SH-SY5Y (cell line): ENCODE measurements at regions not wholly inside any gene's neighbourhood (a gene's known extent, or its start where the extent isn't known, plus 50 kb on each side); places are given as distances from the start of the nearest gene placed in this dataset.

Source experiments
- GATA2 ChIP-seq: IDR thresholded peaks from 2 replicates; pipeline ENCODE4 v1.6.1; 2011; ENCODE audit warnings: mild to moderate bottlenecking, low read depth, low read length
- GATA3 ChIP-seq: IDR thresholded peaks from 2 replicates; pipeline ENCODE4 v1.6.1; 2011; ENCODE audit warnings: low read depth, mild to moderate bottlenecking, low read length, moderate library complexity

- TF ChIP-seq GATA2, result no peak
- no peak for TF ChIP-seq GATA3
These were observed 217.1 kb downstream of the OTOL1 start for GRCh38 chr3:161713731-161714130.

- TF ChIP-seq GATA3, result no peak
- TF ChIP-seq GATA2, result no peak
These were observed 235.4 kb downstream of the OTOL1 start for GRCh38 chr3:161731968-161732367.

- TF ChIP-seq GATA2, result no peak
- TF ChIP-seq GATA3, result no peak
These were observed 240.6 kb downstream of the OTOL1 start for GRCh38 chr3:161737171-161737570.

- TF ChIP-seq GATA3 (no peak), GATA2 (no peak)
These were observed 243.8 kb downstream of the OTOL1 start for GRCh38 chr3:161740421-161740820.

- TF ChIP-seq GATA3 (no peak), GATA2 (no peak)
These were observed 247.8 kb downstream of the OTOL1 start for GRCh38 chr3:161744366-161744765.

GRCh38 chr3:161745741-161746140 lies 249.1 kb downstream of the OTOL1 start:
- TF ChIP-seq GATA3 (no peak), GATA2 (no peak)

GRCh38 chr3:161748049-161748448 lies 251.4 kb downstream of the OTOL1 start:
- no peak for TF ChIP-seq GATA3
- no peak for TF ChIP-seq GATA2

GRCh38 chr3:161754420-161755053 lies 257.9 kb downstream of the OTOL1 start:
- no peak for TF ChIP-seq GATA3
- TF ChIP-seq GATA2, result no peak

GRCh38 chr3:161759444-161759843 lies 262.8 kb downstream of the OTOL1 start:
- TF ChIP-seq GATA3 (no peak), GATA2 (no peak)

- TF ChIP-seq GATA2 (no peak), GATA3 (no peak)
These were observed 269.7 kb downstream of the OTOL1 start for GRCh38 chr3:161766331-161766730.

- TF ChIP-seq GATA2, result no peak
- no peak for TF ChIP-seq GATA3
These were observed 274.1 kb downstream of the OTOL1 start for GRCh38 chr3:161770484-161771386.

GRCh38 chr3:161781381-161781780 lies 284.8 kb downstream of the OTOL1 start:
- TF ChIP-seq GATA2 (no peak), GATA3 (no peak)

GRCh38 chr3:161793194-161793930 lies 296.8 kb downstream of the OTOL1 start:
- no peak for TF ChIP-seq GATA2
- TF ChIP-seq GATA3, result no peak

- TF ChIP-seq GATA3, result no peak
- TF ChIP-seq GATA2, result no peak
These were observed 297.9 kb downstream of the OTOL1 start for GRCh38 chr3:161794551-161794950.

- TF ChIP-seq GATA3, result no peak
- no peak for TF ChIP-seq GATA2
These were observed 299.7 kb downstream of the OTOL1 start for GRCh38 chr3:161796312-161796711.
